Tibial nerve (tissue), 4 donors: ENCODE measurements at regions not wholly inside any gene's neighbourhood (a gene's known extent, or its start where the extent isn't known, plus 50 kb on each side); places are given as distances from the start of the nearest gene placed in this dataset.

ENCODE experiments used
- DNase-seq, 2 donors: peaks; one replicate each; pipeline ENCODE4 v3.0.0-alpha.2; 2019; ENCODE audit warnings: low spot score in 2 of 2
- H3K27ac ChIP-seq, 4 donors: fragments of 200-600 bp; sonication (generic) in 3 of 4; one replicate each; pipeline ENCODE4 v1.5.1; 2017 to 2019; ENCODE audit warnings: mild to moderate bottlenecking in 1 of 4
- H3K27me3 ChIP-seq, 2 donors: fragments of 200-600 bp; sonication (generic) in 1 of 2; one replicate each; pipeline versions ENCODE4 v1.5.1 to v1.6.0; 2017 to 2019
- H3K36me3 ChIP-seq, 3 donors: fragments of 200-600 bp; sonication (generic); one replicate each; pipeline ENCODE4 v1.5.1; 2018 to 2019
- H3K4me1 ChIP-seq, 4 donors: fragments of 200-600 bp; sonication (generic) in 3 of 4; one replicate each; pipeline ENCODE4 v1.5.1; 2017 to 2019
- H3K4me3 ChIP-seq, 4 donors: fragments of 200-600 bp; sonication (generic) in 3 of 4; one replicate each; pipeline ENCODE4 v1.5.1; 2017 to 2019; ENCODE audit warnings: mild to moderate bottlenecking in 1 of 4, moderate library complexity in 1 of 4
- H3K9me3 ChIP-seq, 4 donors: fragments of 200-600 bp; sonication (generic) in 3 of 4; one replicate each; pipeline ENCODE4 v1.5.1; 2017 to 2019
- CTCF ChIP-seq, 5 experiments: fragments of 200-600 bp in 3 of 5; fragments of 450-650 bp in 2 of 5; sonication (generic) in 3 of 5; IDR thresholded peaks; one replicate each; pipeline ENCODE4 v1.5.1; 2016 to 2019; ENCODE audit warnings: antibody characterized with exemption in 5 of 5, mild to moderate bottlenecking in 3 of 5, moderate library complexity in 2 of 5
- EP300 ChIP-seq, 2 donors: sonication (generic); formaldehyde crosslinking; IDR thresholded peaks; one replicate each; pipeline ENCODE4 v1.6.1; 2017; ENCODE audit warnings: antibody characterized with exemption in 2 of 2, mild to moderate bottlenecking in 1 of 2
- POLR2A ChIP-seq, 2 donors: fragments of 450-650 bp; IDR thresholded peaks; one replicate each; pipeline ENCODE4 v1.6.1; 2017; ENCODE audit warnings: antibody characterized with exemption in 2 of 2, mild to moderate bottlenecking in 2 of 2, moderate library complexity in 2 of 2
- WGBS, 2 donors: methylation state at CpG; one replicate each; pipeline ENCODE4 v1.1.5; 2018; 5-methylcytosine and 5-hydroxymethylcytosine counted together

GRCh38 chr6:56346958-56347357, 99.6 kb upstream of the COL21A1 start:
- H3K36me3 ChIP-seq, result no peaks in the 10 kb centered on the region
- TF ChIP-seq CTCF (IDR thresholded peaks at IDR 0.05), result no peak
- TF ChIP-seq EP300 (IDR thresholded peaks at IDR 0.05), result no peak
- TF ChIP-seq POLR2A (IDR thresholded peaks at IDR 0.05), result no peak
- 96 to 98% methylated on average over 4 of the region's 4 CpGs for WGBS, 2 donors
- H3K9me3 ChIP-seq, result no peaks in the 10 kb centered on the region
- no peaks in the 10 kb centered on the region for H3K4me1 ChIP-seq
- no peak overlapping the region for H3K27ac ChIP-seq
- H3K27me3 ChIP-seq, result no peaks in the 10 kb centered on the region
- no peak overlapping the region for H3K4me3 ChIP-seq
- DNase-seq, result no peak

- Histone ChIP-seq H3K9me3 (no peaks in the 10 kb centered on the region), H3K36me3 (no peaks in the 10 kb centered on the region), H3K4me1 (no peaks in the 10 kb centered on the region), H3K27me3 (no peaks in the 10 kb centered on the region), H3K4me3 (no peak overlapping the region), H3K27ac (no peak overlapping the region)
- TF ChIP-seq EP300 (IDR thresholded peaks at IDR 0.05) (no peak), POLR2A (IDR thresholded peaks at IDR 0.05) (no peak), CTCF (IDR thresholded peaks at IDR 0.05) (no peak)
- DNase-seq, result no peak
- 88 to 91% methylated on average over 6 of the region's 6 CpGs for WGBS, 2 donors
Observed at GRCh38 chr6:56345376-56345995, 98.1 kb upstream of the COL21A1 start.

- no peaks in the 10 kb centered on the region for H3K27me3 ChIP-seq
- WGBS, 2 donors, result 76 to 77% methylated on average over 2 of the region's 2 CpGs
- no peaks in the 10 kb centered on the region for H3K9me3 ChIP-seq
- no peak overlapping the region for H3K27ac ChIP-seq
- no peaks in the 10 kb centered on the region for H3K36me3 ChIP-seq
- H3K4me1 ChIP-seq, result no peaks in the 10 kb centered on the region
- no peak for TF ChIP-seq EP300 (IDR thresholded peaks at IDR 0.05)
- TF ChIP-seq POLR2A (IDR thresholded peaks at IDR 0.05), result no peak
- no peak for TF ChIP-seq CTCF (IDR thresholded peaks at IDR 0.05)
- H3K4me3 ChIP-seq, result no peak overlapping the region
- DNase-seq, result no peak
Observed at GRCh38 chr6:56343295-56343694, 95.9 kb upstream of the COL21A1 start.

GRCh38 chr6:56339524-56339923, 92.1 kb upstream of the COL21A1 start:
- H3K27ac ChIP-seq, result no peak overlapping the region
- WGBS, 2 donors, result 28 to 54% methylated on average over 3 of the region's 3 CpGs
- TF ChIP-seq EP300 (IDR thresholded peaks at IDR 0.05), result no peak
- TF ChIP-seq POLR2A (IDR thresholded peaks at IDR 0.05), result no peak
- no peak for TF ChIP-seq CTCF (IDR thresholded peaks at IDR 0.05)
- H3K4me1 ChIP-seq, result no peaks in the 10 kb centered on the region
- DNase-seq, result no peak
- no peak overlapping the region for H3K4me3 ChIP-seq
- H3K27me3 ChIP-seq, result no peaks in the 10 kb centered on the region
- H3K36me3 ChIP-seq, result no peaks in the 10 kb centered on the region
- no peaks in the 10 kb centered on the region for H3K9me3 ChIP-seq

GRCh38 chr6:56335726-56336125, 88.3 kb upstream of the COL21A1 start:
- Histone ChIP-seq H3K4me3 (no peak overlapping the region), H3K36me3 (no peaks in the 10 kb centered on the region), H3K9me3 (no peaks in the 10 kb centered on the region), H3K27me3 (no peaks in the 10 kb centered on the region), H3K27ac (no peak overlapping the region), H3K4me1 (no peaks in the 10 kb centered on the region)
- TF ChIP-seq EP300 (IDR thresholded peaks at IDR 0.05) (no peak), POLR2A (IDR thresholded peaks at IDR 0.05) (no peak), CTCF (IDR thresholded peaks at IDR 0.05) (no peak)
- no peak for DNase-seq
- 44 to 48% methylated on average over 1 of the region's 1 CpG for WGBS, 2 donors
